ENCODE measurements at regions not wholly inside any gene's neighbourhood (a gene's known extent, or its start where the extent isn't known, plus 50 kb on each side); places are given as distances from the start of the nearest gene placed in this dataset.

DNA sequence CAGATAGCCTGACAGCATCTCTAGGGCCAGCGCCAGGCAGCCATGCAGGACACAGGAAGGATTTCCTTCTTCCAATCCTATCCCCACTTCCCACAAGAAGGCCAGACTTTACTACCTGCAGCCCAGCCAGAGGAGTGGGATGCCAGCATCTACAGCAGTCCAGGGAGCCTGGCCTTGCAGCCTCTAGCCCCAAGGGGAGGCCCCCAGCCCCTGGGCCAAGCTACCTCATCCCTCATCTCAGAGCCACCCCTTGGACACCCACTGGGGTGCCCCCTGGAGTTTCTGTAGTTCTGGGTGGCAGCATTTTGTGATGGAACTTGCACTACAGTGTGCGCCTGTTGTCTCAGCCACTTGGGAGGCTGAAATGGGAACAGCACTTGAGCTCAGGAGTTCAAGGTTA, 170.8 kb upstream of the PODXL start:
- H3K27ac ChIP-seq = no peak overlapping the region
- peaks cover 10% of the 10 kb centered on the region for H3K9me3 Mint-ChIP-seq
- H3K27ac Mint-ChIP-seq = no peak overlapping the region

DNA sequence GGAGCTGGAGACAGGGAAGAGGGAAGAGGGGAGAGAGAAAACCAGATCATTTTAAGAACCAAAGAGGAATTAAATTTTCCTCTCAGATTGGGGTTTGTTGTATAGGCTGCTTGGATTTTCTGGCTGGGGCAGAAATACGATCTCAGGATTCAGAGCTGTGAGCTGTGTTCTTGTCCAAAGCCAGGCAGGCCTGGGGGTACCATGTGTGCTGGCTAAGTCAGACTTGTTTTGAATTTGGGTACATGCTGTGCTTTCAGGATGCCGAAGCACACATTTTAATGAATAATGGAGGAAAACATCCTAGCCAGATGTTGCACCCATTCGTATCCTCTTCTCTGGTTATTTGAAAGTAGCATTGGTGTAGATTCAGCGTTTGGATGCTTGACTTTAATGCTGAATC, 170.3 kb upstream of the PODXL start:
- H3K27me3 Mint-ChIP-seq (ENCODE audit: insufficient read depth, low read depth) = peaks cover 11% of the 10 kb centered on the region
- Histone ChIP-seq H3F3A (ENCODE audit: low read depth) (no peaks in the 10 kb centered on the region), H3K79me2 (ENCODE audit: low read depth) (no peaks in the 10 kb centered on the region), H3K4me3 (no peak overlapping the region), H3K27ac (no peak overlapping the region), H3K9me3 (ENCODE audit: low read depth) (no peaks in the 10 kb centered on the region), H3K4me1 (no peaks in the 10 kb centered on the region), H3K36me3 (no peaks in the 10 kb centered on the region), H4K20me1 (ENCODE audit: low read depth) (no peaks in the 10 kb centered on the region), H3K4me2 (no peak overlapping the region), H3K9ac (no peak overlapping the region), H2AFZ (replicated peaks) (no peak overlapping the region), H3K27me3 (no peaks in the 10 kb centered on the region)
- H3K4me3 Mint-ChIP-seq = no peak overlapping the region
- H3K36me3 Mint-ChIP-seq = no peaks in the 10 kb centered on the region
- no peak for TF ChIP-seq CTCF (IDR thresholded peaks at IDR 0.05)
- TF ChIP-seq EZH2phosphoT487 (IDR thresholded peaks at IDR 0.05) = no peak
- no peak for TF ChIP-seq EZH2 (IDR thresholded peaks at IDR 0.05)
- no peak for DNase-seq (ENCODE audit: low spot score)
- peaks cover 10% of the 10 kb centered on the region for H3K9me3 Mint-ChIP-seq
- no peak overlapping the region for H3K27ac Mint-ChIP-seq
- peaks cover 18% of the 10 kb centered on the region for H3K4me1 Mint-ChIP-seq

More for the DNA sequence above, 170.8 kb upstream of the PODXL start:
- no peak overlapping the region for H3K4me3 Mint-ChIP-seq
- H3K36me3 Mint-ChIP-seq = no peaks in the 10 kb centered on the region
- no peaks in the 10 kb centered on the region for H3K79me2 ChIP-seq (ENCODE audit: low read depth)
- no peaks in the 10 kb centered on the region for H4K20me1 ChIP-seq (ENCODE audit: low read depth)
- H3K4me3 ChIP-seq = no peak overlapping the region
- no peaks in the 10 kb centered on the region for H3K27me3 ChIP-seq
- no peak overlapping the region for H3K9ac ChIP-seq
- H3K9me3 ChIP-seq (ENCODE audit: low read depth) = no peaks in the 10 kb centered on the region
- no peaks in the 10 kb centered on the region for H3F3A ChIP-seq (ENCODE audit: low read depth)
- no peak for DNase-seq (ENCODE audit: low spot score)
- no peaks in the 10 kb centered on the region for H3K4me1 ChIP-seq
- TF ChIP-seq EZH2 (IDR thresholded peaks at IDR 0.05) (no peak), EZH2phosphoT487 (IDR thresholded peaks at IDR 0.05) (no peak), CTCF (IDR thresholded peaks at IDR 0.05) (no peak)
- H2AFZ ChIP-seq (replicated peaks) = no peak overlapping the region
- H3K36me3 ChIP-seq = no peaks in the 10 kb centered on the region
- peaks cover 14% of the 10 kb centered on the region for H3K4me1 Mint-ChIP-seq
- H3K4me2 ChIP-seq = no peak overlapping the region
- H3K27me3 Mint-ChIP-seq (ENCODE audit: insufficient read depth, low read depth) = peaks cover 11% of the 10 kb centered on the region

DNA sequence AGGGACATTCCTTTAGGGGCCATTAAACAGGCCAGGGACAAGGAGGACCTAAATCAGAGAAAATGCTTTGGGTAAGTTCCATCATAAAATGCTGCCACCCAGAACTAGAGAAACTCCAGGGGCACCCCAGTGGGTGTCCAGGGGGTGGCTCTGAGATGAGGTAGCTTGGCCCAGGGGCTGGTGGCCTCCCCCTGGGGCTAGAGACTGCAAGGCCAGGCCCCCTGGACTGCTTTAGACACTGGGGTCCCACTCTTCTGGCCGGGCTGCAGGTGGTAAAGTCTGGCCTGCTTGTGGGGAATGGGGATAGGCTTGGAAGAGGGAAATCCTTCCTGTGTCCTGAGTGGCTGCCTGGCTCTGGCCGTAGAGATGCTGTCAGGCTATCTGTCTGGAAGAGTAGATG, 169.6 kb upstream of the PODXL start:
- H2AFZ ChIP-seq (replicated peaks) = no peak overlapping the region
- H3K27ac ChIP-seq = no peak overlapping the region
- H3F3A ChIP-seq (ENCODE audit: low read depth) = no peaks in the 10 kb centered on the region
- no peak overlapping the region for H3K27ac Mint-ChIP-seq
- H3K79me2 ChIP-seq (ENCODE audit: low read depth) = no peaks in the 10 kb centered on the region
- peaks cover 11% of the 10 kb centered on the region for H3K27me3 Mint-ChIP-seq (ENCODE audit: insufficient read depth, low read depth)
- H3K4me2 ChIP-seq = no peak overlapping the region
- H3K9ac ChIP-seq = no peak overlapping the region
- H3K4me3 Mint-ChIP-seq = no peak overlapping the region
- no peak for DNase-seq (ENCODE audit: low spot score)
- H3K36me3 Mint-ChIP-seq = no peaks in the 10 kb centered on the region
- no peaks in the 10 kb centered on the region for H3K27me3 ChIP-seq
- no peaks in the 10 kb centered on the region for H4K20me1 ChIP-seq (ENCODE audit: low read depth)
- peaks cover 10% of the 10 kb centered on the region for H3K9me3 Mint-ChIP-seq
- TF ChIP-seq CTCF (IDR thresholded peaks at IDR 0.05) = no peak
- no peak for TF ChIP-seq EZH2 (IDR thresholded peaks at IDR 0.05)
- no peak for TF ChIP-seq EZH2phosphoT487 (IDR thresholded peaks at IDR 0.05)
- no peak overlapping the region for H3K4me3 ChIP-seq
- no peaks in the 10 kb centered on the region for H3K36me3 ChIP-seq
- no peaks in the 10 kb centered on the region for H3K4me1 ChIP-seq
- H3K4me1 Mint-ChIP-seq = peaks cover 18% of the 10 kb centered on the region
- H3K9me3 ChIP-seq (ENCODE audit: low read depth) = no peaks in the 10 kb centered on the region
